Neutrophil (primary cell): ENCODE measurements at regions not wholly inside any gene's neighbourhood (a gene's known extent, or its start where the extent isn't known, plus 50 kb on each side); places are given as distances from the start of the nearest gene placed in this dataset.

Experiments used
- H3K27ac ChIP-seq: fragments of 200-600 bp; sonication (generic); 2 replicates; pipeline ENCODE4 v1.5.1; 2016; ENCODE audit warnings: mild to moderate bottlenecking, moderate library complexity
- H3K27me3 ChIP-seq: fragments of 200-600 bp; sonication (generic); 2 replicates; pipeline ENCODE4 v1.6.0; 2016; ENCODE audit warnings: mild to moderate bottlenecking
- H3K36me3 ChIP-seq: fragments of 200-600 bp; sonication (generic); 2 replicates; pipeline ENCODE4 v1.5.1; 2017
- H3K4me1 ChIP-seq, 2 experiments: fragments of 200-600 bp in 1 of 2; sonication (generic) in 1 of 2; 1 replicate in 1 of 2; 2 replicates in 1 of 2; pipeline versions ENCODE4 v1.5.1 to v1.6.1; 2013 to 2016; ENCODE audit warnings: low read depth in 1 of 2, low read length in 1 of 2, mild to moderate bottlenecking in 1 of 2, moderate library complexity in 1 of 2; ENCODE audit not compliant: control insufficient read depth in 1 of 2, insufficient read depth in 1 of 2
- H3K4me3 ChIP-seq, 2 experiments: fragments of 200-600 bp in 1 of 2; sonication (generic) in 1 of 2; 1 replicate in 1 of 2; 2 replicates in 1 of 2; pipeline ENCODE4 v1.5.1; 2013 to 2016; ENCODE audit warnings: low read depth in 1 of 2, low read length in 1 of 2, mild to moderate bottlenecking in 1 of 2, moderate library complexity in 1 of 2
- H3K9me3 ChIP-seq: fragments of 200-600 bp; sonication (generic); 2 replicates; pipeline ENCODE4 v1.5.1; 2016
- TF ChIP-seq, protein P1 (sequence below): fragments of 200-600 bp; sonication (generic); IDR thresholded peaks from 2 replicates; pipeline ENCODE4 v1.5.1; 2016; ENCODE audit warnings: antibody characterized with exemption

- no peak overlapping the region for H3K27ac ChIP-seq
- no peaks in the 10 kb centered on the region for H3K9me3 ChIP-seq
- no peaks in the 10 kb centered on the region for H3K36me3 ChIP-seq
- H3K4me3 ChIP-seq, result no peak overlapping the region
- H3K27me3 ChIP-seq, result no peaks in the 10 kb centered on the region
- TF ChIP-seq, protein P1, sequence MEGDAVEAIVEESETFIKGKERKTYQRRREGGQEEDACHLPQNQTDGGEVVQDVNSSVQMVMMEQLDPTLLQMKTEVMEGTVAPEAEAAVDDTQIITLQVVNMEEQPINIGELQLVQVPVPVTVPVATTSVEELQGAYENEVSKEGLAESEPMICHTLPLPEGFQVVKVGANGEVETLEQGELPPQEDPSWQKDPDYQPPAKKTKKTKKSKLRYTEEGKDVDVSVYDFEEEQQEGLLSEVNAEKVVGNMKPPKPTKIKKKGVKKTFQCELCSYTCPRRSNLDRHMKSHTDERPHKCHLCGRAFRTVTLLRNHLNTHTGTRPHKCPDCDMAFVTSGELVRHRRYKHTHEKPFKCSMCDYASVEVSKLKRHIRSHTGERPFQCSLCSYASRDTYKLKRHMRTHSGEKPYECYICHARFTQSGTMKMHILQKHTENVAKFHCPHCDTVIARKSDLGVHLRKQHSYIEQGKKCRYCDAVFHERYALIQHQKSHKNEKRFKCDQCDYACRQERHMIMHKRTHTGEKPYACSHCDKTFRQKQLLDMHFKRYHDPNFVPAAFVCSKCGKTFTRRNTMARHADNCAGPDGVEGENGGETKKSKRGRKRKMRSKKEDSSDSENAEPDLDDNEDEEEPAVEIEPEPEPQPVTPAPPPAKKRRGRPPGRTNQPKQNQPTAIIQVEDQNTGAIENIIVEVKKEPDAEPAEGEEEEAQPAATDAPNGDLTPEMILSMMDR, result no peak
- no peaks in the 10 kb centered on the region for H3K4me1 ChIP-seq
Observed at GRCh38 chr18:47457614-47458013, 206.2 kb upstream of the SKOR2 start.

GRCh38 chr18:47453038-47453437 is 201.6 kb upstream of the SKOR2 start:
- no peaks in the 10 kb centered on the region for H3K9me3 ChIP-seq
- TF ChIP-seq, protein P1, result no peak
- no peaks in the 10 kb centered on the region for H3K36me3 ChIP-seq
- H3K27ac ChIP-seq, result no peak overlapping the region
- no peaks in the 10 kb centered on the region for H3K4me1 ChIP-seq
- no peaks in the 10 kb centered on the region for H3K27me3 ChIP-seq
- no peak overlapping the region for H3K4me3 ChIP-seq

DNA sequence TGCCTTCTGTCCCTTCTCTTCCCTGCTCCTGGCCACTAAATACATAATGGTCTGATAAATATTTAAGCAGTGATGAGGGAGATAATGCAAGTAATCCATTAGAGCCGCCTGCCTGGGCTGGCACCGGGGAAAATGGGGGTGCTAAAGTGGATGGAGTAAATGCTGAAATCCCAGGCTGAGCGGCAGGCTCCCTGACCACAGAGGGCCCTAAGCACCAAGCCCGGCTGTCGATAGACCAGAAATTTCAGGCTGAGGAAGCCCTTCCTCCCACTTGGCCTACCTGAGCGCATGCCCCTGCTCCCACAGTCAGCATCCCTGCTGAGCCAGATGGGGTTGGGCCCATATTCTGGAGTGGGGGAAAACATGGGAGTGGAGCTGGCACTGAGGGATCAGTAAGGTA is 197.5 kb upstream of the SKOR2 start:
- H3K27ac ChIP-seq, result no peak overlapping the region

DNA sequence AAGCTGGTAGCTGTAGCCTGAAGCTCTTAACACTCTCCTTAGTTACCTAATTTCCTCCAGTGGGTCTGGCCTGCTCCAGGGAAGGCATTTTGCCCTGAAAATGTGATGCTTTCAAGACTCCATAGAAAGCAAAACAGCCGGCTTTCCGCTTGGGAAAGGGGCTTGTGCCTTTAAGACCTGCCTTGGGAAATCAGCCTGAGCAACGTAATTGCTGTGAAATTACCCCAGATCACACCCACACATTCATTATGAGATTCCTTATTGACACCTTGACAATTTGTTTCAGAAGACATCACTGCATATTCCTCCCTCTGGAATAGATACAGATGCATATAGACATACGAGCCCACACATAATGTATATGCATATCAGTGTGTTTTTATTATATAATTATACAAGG is 190.5 kb upstream of the SKOR2 start:
- H3K36me3 ChIP-seq, result no peaks in the 10 kb centered on the region
- no peaks in the 10 kb centered on the region for H3K9me3 ChIP-seq
- TF ChIP-seq, protein P1, result no peak
- H3K4me1 ChIP-seq, result no peaks in the 10 kb centered on the region
- H3K27ac ChIP-seq, result no peak overlapping the region
- H3K4me3 ChIP-seq, result no peak overlapping the region
- H3K27me3 ChIP-seq, result no peaks in the 10 kb centered on the region

More for the DNA sequence above, 197.5 kb upstream of the SKOR2 start:
- TF ChIP-seq, protein P1, result no peak
- H3K27me3 ChIP-seq, result no peaks in the 10 kb centered on the region
- no peaks in the 10 kb centered on the region for H3K9me3 ChIP-seq
- H3K36me3 ChIP-seq, result no peaks in the 10 kb centered on the region
- H3K4me3 ChIP-seq, result no peak overlapping the region
- H3K4me1 ChIP-seq, result no peaks in the 10 kb centered on the region

DNA sequence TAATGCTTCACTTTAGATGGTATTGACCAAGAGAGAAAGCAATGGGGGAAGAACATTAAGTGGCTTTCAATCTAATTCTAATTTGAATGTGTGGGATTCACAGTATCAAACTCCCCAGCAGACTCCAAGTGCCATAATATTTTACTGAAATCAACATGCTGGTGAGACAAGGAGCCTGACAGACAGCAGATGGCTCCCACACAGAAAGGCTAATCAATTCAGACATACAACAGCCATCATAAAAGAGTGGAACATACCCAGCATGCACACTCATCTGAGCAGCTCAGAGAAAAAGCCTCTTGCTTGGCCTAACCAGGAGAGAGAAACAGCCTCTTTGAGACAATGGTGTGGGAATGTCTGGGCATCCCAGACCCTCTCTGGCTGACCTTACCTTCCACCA is 186.5 kb upstream of the SKOR2 start:
- no peaks in the 10 kb centered on the region for H3K9me3 ChIP-seq
- no peak overlapping the region for H3K27ac ChIP-seq
- H3K27me3 ChIP-seq, result no peaks in the 10 kb centered on the region
- H3K4me1 ChIP-seq, result no peaks in the 10 kb centered on the region
- TF ChIP-seq, protein P1, result no peak
- H3K4me3 ChIP-seq, result no peak overlapping the region
- H3K36me3 ChIP-seq, result no peaks in the 10 kb centered on the region

DNA sequence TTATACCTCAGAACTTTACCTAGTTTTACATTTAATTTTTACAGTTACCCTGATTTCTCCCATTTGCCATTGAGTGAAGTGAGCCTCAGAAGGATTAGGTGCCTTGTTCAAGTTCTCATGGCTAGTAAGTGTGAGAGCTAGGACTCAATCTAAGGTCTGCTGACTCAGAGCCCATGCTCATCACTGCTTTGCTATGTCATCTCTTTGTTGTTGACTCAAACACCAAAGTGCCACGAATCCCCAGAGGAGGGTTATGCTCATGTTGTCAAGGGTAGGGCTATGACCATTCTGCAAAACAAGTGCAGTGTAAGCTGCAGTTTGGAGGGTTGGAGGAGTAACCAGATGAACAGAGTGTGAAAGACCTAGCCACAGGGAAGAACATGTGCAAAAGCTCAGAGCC is 185.4 kb upstream of the SKOR2 start:
- TF ChIP-seq, protein P1, result no peak
- H3K4me3 ChIP-seq, result no peak overlapping the region
- no peaks in the 10 kb centered on the region for H3K4me1 ChIP-seq
- H3K36me3 ChIP-seq, result no peaks in the 10 kb centered on the region
- H3K27ac ChIP-seq, result no peak overlapping the region
- H3K9me3 ChIP-seq, result no peaks in the 10 kb centered on the region
- no peaks in the 10 kb centered on the region for H3K27me3 ChIP-seq
